BJ (cell line): ENCODE measurements at regions not wholly inside any gene's neighbourhood (a gene's known extent, or its start where the extent isn't known, plus 50 kb on each side); places are given as distances from the start of the nearest gene placed in this dataset.

ENCODE experiments used
- CTCF ChIA-PET: fragments of 350-600 bp; formaldehyde crosslinking; extraction: SDS; loops from one replicate; lab custom pipeline; 2021; ENCODE audit warnings: antibody characterized with exemption, inconsistent platforms; lab: Yijun Ruan, JAX
- POLR2A ChIA-PET: fragments of 300-600 bp; sonication (Branson Sonifier 250); formaldehyde crosslinking; extraction: SDS; loops from one replicate; lab custom pipeline; 2021; ENCODE audit warnings: antibody characterized with exemption; lab: Charles Lee
- DNase-seq: peaks from one replicate; pipeline ENCODE4 v3.0.0-alpha.2; 2011; ENCODE audit warnings: low read depth
- H3K27me3 ChIP-seq: 2 replicates; pipeline ENCODE4 v1.6.0; 2011; ENCODE audit warnings: low read length; ENCODE audit not compliant: control insufficient read depth, insufficient read depth
- H3K36me3 ChIP-seq: 2 replicates; pipeline ENCODE4 v1.5.1; 2011; ENCODE audit warnings: low read length; ENCODE audit not compliant: control insufficient read depth, insufficient read depth
- H3K4me3 ChIP-seq: 2 replicates; pipeline ENCODE4 v1.5.1; 2011; ENCODE audit warnings: low read depth, mild to moderate bottlenecking, control low read depth, low read length
- TF ChIP-seq, protein P1 (sequence below): IDR thresholded peaks from 2 replicates; pipeline ENCODE4 v1.5.1; 2011; ENCODE audit warnings: low read depth, mild to moderate bottlenecking, control low read depth, inconsistent platforms, low read length, moderate library complexity; ENCODE audit not compliant: insufficient read depth

DNA sequence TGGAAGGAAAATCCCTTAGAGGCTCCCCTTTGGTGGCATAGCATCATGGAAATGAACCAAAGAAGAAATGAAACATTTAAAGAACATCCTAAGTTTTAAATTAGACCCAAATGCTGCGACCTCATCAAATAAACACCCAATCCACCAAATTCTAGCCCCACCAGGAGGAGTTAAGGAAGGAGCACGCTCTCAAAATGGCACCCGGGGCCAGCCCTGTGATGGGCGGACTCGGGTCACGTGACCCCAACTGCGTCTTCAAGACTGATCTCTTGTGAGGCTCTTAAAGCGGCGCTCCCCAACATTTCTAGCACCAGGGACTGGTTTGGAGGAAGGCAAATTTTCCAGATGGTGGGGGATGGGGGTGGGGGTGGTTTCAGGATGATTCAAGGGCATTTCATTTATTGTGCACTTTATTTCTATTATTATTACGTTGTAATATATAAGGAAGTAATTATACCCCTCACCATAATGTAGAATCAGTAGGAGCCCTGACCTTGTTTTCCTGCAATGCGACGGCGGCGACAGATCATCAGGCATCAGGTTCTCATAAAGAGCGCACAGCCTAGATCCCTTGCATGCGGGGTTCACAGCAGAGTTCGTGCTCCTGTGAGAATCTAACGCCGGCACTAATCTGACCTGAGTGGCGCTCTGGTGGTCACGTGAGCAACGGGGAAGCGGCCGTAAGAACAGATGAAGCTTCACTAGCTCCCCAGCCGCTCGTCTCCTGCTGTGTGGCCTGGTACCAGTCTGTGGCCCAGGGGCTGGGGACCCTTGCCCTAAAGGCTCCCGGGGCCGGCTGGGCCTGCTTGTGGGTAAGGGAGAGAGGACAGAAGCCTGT, 55.3 kb upstream of the SLC22A11 start:
- Histone ChIP-seq H3K27me3 (no peaks in the 10 kb centered on the region), H3K36me3 (no peaks in the 10 kb centered on the region), H3K4me3 (no peak overlapping the region)
- TF ChIP-seq, protein P1, sequence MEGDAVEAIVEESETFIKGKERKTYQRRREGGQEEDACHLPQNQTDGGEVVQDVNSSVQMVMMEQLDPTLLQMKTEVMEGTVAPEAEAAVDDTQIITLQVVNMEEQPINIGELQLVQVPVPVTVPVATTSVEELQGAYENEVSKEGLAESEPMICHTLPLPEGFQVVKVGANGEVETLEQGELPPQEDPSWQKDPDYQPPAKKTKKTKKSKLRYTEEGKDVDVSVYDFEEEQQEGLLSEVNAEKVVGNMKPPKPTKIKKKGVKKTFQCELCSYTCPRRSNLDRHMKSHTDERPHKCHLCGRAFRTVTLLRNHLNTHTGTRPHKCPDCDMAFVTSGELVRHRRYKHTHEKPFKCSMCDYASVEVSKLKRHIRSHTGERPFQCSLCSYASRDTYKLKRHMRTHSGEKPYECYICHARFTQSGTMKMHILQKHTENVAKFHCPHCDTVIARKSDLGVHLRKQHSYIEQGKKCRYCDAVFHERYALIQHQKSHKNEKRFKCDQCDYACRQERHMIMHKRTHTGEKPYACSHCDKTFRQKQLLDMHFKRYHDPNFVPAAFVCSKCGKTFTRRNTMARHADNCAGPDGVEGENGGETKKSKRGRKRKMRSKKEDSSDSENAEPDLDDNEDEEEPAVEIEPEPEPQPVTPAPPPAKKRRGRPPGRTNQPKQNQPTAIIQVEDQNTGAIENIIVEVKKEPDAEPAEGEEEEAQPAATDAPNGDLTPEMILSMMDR, result no peak
- POLR2A ChIA-PET, result no interaction called here
- CTCF ChIA-PET, result interaction anchor here (1.3 kb wide), 1 partner anchor 16 kb away, joined by 3 read pairs; no protein-coding TSS in a partner anchor
- no peak for DNase-seq

DNA sequence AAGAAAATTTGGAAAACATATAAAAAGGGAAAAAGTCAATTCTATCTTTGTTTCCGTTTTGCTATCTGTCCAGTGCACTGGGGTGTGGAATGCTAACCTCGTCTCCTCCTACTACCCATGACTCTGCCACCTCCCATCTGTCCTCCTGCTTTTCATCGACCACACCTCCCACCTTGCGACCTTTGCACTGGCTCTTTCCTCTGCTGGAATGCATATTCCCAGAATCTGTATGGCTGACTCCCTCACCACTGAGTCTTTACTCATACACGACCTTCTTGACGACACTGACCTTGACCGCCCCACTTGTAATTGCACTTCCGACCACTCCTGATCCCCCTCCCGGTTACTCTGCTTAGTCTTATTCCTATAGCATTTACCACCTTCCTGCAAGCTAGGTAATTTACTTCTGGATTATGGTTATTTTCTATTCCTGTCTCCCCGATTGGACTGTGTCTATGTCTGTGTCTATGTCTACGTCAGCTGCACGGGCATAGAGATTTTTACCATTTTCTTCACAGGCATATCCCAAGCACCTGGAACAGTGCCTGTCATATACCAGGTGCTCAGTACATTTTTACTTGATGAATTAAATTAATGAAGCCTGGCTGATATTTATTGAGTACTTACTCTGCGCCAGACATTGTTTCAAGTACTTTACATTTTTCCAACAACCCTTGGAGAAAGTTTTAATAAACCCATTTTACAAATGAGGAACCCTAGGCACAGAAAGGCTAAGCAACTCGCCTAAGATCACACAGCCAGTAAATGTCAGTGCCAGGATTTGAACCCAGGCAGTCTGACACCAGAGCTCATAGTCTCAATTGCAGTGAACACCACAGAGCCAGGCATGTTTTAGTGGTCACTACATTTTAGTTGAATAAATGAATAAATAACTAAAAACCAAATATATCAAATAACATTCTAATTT, 54.0 kb upstream of the SLC22A11 start:
- TF ChIP-seq, protein P1, result no peak
- Histone ChIP-seq H3K36me3 (no peaks in the 10 kb centered on the region), H3K27me3 (no peaks in the 10 kb centered on the region), H3K4me3 (no peak overlapping the region)
- POLR2A ChIA-PET, result no interaction called here
- CTCF ChIA-PET, result interaction anchor here (1.4 kb wide), 1 partner anchor 52 kb away, joined by 3 read pairs; no protein-coding TSS in a partner anchor
- no peak for DNase-seq

GRCh38 chr11:64502634-64503033, 53.1 kb upstream of the SLC22A11 start:
- no peak overlapping the region for H3K4me3 ChIP-seq
- H3K36me3 ChIP-seq, result no peaks in the 10 kb centered on the region
- no peak for DNase-seq
- CTCF ChIA-PET, result no interaction called here
- no peaks in the 10 kb centered on the region for H3K27me3 ChIP-seq
- POLR2A ChIA-PET, result no interaction called here
- TF ChIP-seq, protein P1, result no peak

DNA sequence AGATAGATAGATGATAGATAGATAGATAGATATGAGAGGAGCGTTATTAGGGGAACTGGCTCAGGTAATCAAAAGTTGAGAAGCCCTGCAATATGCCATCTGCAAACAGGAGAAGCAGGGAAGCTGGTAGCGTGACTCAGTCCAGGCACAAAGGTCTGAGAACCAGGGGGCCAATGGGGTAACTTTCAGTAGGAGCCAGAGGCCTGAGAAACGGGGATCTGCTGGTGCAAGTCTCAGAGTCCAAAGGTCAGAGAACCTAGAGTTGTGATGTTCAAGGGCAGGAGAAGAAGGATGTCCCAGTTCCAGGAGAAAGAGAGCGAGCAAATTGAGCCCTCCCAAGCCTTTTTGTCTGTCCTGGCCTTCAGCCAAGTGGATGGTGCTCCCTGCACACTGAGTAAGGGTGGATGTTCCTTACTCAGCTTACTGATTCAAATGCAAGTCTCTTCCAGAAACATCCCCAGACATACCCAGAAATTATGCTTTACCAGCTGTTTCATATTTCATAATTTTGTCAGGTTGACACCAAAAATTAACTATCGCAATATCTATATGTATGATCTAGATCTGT, 52.5 kb upstream of the SLC22A11 start:
- TF ChIP-seq, protein P1, result no peak
- ChIA-PET CTCF (interaction anchor here (1.6 kb wide), 1 partner anchor 11 kb away, joined by 3 read pairs; no protein-coding TSS in a partner anchor), POLR2A (no interaction called here)
- no peaks in the 10 kb centered on the region for H3K27me3 ChIP-seq
- no peak overlapping the region for H3K4me3 ChIP-seq
- H3K36me3 ChIP-seq, result no peaks in the 10 kb centered on the region
- no peak for DNase-seq
